A172 (cell line): ENCODE measurements at regions not wholly inside any gene's neighbourhood (a gene's known extent, or its start where the extent isn't known, plus 50 kb on each side); places are given as distances from the start of the nearest gene placed in this dataset.
A peak's percentile ranks its signal among the peaks of the same experiment; 100 is the strongest.

Source experiments
- DNase-seq: peaks from one replicate; pipeline ENCODE4 v3.0.0-alpha.2; 2015; ENCODE audit warnings: low spot score

GRCh38 chr1:38223391-38223790, 176.8 kb upstream of the POU3F1 start:
- DNase-seq, result no peak

DNA sequence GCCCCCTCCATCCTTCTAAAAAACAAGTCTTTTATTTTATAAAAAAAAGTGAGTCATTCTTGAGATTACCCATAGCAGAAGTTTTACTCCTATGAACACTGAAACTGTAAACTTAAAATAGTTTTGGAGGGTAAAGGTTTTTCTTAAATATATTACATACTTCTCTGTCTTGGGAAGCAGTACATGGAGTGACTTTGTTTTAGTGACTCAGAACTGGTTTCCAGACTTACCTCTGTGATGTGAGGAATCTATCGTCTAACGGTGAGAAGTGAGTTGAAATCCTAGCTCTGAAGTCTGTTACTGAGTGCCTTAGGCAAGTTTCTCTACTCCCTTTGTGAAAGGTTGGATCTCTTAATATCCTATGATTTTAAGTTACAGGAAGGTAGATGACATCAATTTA, 176.3 kb upstream of the POU3F1 start:
- no peak for DNase-seq

DNA sequence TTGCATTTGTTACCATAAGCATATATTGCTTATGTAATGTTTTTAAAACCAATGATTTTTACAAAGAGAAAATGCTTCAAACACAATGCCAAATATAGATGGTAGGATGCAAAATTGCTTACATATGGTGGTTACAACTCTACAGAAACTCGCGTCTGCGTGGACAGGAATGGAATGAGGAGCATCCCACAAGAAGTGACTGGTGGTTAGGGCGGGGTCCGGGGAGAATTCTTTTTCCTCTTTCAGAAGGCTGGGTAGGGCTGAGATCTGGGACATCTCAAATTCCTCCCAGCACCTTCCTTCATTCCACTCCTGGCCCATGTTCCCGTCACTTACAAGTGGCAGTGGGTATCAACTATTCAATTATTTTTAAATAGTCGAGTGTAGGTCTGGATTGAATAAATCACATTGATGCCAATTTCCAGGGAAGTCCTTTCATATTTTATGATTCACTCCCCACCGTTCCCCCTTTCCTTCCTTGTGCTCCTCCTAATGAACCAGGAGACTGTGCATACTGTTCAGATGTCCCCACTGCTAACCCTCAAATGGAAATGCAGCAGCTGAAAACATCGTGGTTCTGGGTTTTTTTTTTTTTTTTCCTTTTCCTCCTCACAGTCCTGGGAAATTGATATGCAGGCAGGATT, 174.5 kb upstream of the POU3F1 start:
- peak; percentile 38 for DNase-seq

DNA sequence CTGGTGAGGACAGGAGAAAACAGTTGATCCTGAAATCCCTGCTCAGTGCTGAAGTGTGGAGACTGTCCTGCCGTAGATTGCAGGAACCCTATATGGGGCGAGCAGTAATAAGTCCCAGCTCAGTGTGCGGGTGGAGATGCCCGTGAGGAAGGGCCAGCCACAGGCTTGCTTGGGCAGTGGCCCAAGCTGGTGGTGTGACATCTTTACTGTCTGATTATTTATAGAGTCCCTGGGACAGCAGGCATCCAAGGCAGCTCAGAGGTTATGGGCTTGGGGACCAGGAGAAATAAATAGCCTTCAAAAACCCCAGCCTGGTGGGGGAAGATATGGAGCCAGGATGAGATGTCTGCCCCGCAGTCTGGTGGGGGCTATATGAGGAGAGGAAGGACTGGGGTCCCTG, 170.7 kb upstream of the POU3F1 start:
- DNase-seq, result no peak

DNA sequence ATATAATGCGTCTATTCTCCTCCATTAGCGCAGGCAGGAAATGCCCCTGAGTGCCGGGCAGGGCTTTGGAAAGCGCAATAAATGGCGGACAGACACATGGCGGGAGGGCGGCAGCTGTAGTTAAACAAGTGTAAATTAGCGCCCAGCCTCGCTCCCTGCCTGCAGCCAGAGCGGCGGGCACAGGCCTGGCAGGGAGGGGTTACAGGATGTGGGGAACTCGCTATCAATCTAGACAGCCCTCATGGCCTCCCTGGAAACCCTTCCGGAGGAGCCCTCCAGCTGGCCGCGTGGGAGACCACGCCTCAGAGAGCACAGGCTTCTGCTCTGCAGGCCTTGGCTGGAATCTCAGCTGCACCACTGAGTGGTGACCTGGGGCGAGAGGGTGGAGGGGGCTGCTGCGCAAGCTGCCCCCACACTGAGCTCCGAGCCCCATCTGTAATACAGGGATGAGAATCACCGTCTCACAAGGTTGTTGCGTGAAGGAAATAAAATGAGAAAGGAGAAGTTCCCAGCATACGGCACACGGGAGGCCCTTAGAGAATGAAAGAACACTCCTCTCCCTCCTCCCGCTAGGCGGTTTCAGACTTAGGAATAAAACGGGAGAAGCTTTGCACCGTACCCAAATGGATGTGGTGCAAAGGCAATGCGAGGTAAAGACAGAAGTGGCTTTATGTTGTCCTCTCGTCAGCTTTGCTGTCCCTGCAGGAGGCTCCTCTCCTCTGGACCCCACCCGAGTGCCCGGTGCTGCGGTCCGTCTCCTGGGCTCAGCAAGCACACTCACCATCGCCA, 167.2 kb upstream of the POU3F1 start:
- no peak for DNase-seq

DNA sequence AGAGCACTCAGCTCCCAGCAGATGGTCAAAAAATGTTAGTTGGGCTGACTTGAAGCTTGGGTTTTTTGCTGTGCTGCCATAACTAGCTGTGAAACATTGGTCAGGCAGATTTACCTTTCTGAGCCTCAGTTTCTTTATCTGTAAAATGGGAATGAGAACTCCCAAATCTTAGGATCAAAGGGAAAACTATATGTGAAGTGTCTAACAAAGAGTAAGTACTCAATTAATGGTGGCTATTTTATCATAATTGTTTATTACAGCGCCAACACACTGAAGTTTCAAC, 164.2 kb upstream of the POU3F1 start:
- DNase-seq, result no peak

GRCh38 chr1:38210021-38210894, 163.7 kb upstream of the POU3F1 start:
- DNase-seq, result no peak

DNA sequence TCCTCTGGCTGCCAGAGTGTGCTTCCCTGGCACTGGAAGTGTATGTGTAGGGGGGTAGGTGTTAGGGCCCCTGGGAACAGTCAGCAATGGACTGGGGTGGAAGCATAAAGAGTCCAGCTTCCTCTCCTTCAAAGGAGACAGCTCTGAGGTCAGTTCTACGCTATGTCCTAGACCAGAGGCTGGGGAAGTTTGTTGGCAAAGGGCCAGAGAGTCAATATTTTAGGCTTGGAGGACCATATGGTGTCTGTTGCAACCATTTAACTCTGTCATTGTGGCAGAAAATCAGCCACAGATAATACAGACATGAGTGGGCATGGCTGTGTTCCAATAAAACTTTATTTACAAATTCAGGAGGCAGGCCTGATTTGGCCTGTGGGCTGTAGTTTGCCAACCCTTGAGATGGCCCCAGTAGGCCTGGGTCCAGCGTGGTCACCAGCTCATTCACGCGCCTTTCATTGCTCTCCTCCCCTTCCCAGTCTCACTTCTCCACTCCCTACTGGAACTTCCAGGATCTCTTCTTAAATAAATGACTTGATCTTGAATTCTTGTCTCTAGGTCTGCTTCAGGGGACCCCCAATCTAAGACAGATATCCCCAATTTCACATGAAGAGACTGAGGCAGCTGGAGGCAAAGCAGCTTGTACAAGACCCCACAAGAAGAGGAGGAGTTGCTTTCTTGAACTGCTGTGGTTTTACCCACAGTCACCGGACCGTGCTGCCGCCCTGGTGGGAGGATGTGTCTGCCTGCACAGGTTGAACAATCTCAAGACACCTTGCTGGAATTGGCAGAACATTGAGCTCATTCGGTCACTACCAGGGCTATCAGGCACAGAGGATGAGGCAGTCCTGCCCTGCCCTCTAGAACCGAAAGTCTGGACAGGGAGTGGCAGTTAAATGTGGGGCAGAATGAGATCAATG, 162.4 kb upstream of the POU3F1 start:
- no peak for DNase-seq

DNA sequence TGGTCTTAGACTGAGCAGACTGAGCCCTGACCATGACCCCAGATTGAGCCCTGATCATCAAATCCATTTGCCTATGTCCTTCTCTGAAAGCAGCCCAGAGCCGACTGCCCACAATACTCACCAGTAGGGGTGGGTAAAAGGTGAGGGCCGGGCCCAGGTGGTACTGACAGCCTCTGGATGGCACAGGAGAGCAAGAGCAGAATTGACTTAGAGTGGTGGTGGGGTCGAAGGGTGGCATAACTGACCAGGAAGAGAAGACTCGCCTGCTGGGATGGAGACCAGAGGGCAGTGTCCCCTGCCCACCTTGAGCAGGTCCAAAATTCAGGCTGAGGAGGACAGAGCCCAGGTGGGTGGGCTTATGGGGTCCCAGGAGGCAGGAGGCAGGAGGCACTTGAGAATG, 161.3 kb upstream of the POU3F1 start:
- DNase-seq, result no peak

- no peak for DNase-seq
These were observed 160.7 kb upstream of the POU3F1 start for GRCh38 chr1:38207275-38207674.

DNA sequence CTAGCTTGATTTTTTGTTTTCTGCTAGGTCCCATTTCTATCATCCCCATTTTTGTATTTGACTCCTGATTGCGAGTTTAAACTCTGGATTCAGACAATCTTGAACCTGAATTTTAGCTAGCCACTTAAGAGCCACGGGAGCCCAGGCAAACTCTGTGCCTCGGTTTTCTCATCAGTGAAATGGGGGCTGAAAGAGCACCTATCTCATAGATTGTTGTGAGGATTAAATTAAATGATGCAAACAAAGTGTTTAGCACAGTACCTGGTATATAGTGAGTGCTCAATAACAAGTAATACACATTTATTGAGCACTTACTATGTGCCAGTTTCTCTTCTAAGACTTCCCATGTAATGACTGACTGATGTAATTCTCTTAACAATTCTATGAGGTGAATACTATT, 158.1 kb upstream of the POU3F1 start:
- DNase-seq, result no peak

GRCh38 chr1:38203441-38203840, 156.8 kb upstream of the POU3F1 start:
- DNase-seq, result no peak

DNA sequence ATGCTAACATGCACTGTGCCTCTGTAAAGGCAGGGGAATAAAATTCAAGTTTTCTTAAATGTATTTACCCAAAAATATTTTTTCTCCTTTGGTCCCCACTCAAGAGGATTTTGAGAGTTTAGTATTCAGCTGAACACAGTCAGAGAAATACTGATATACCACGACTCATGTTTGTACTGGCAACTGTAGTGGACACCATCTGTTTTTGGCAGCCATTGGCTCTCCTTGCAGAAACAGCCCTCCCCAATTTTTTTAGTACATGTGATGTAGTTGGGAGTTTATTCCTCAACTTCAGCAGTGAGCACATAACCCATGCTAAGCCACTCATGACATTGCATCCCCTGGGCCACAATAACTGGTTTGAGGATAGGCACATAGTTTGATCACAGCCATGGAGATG, 154.8 kb upstream of the POU3F1 start:
- no peak for DNase-seq

- no peak for DNase-seq
These were observed 152.0 kb upstream of the POU3F1 start for GRCh38 chr1:38198621-38199020.

DNA sequence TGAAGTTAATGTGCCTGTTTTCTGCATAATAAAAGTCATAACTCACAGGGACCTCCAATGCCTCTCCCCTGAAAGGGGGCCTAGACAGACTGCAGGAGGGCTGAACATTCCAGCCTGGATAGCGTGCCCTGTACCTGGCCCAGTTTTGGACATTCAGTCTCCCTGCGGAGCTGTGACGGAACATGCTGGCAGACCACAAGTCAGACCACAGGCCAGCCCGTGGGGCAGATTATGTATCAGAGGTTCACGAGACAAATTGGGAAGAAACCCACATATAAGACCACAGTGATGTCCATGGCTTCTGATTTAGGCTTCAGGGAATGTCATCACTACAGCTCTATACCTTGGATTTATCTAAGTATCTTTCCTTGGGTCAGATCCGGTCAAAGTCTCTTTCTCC, 151.5 kb upstream of the POU3F1 start:
- DNase-seq, result no peak

DNA sequence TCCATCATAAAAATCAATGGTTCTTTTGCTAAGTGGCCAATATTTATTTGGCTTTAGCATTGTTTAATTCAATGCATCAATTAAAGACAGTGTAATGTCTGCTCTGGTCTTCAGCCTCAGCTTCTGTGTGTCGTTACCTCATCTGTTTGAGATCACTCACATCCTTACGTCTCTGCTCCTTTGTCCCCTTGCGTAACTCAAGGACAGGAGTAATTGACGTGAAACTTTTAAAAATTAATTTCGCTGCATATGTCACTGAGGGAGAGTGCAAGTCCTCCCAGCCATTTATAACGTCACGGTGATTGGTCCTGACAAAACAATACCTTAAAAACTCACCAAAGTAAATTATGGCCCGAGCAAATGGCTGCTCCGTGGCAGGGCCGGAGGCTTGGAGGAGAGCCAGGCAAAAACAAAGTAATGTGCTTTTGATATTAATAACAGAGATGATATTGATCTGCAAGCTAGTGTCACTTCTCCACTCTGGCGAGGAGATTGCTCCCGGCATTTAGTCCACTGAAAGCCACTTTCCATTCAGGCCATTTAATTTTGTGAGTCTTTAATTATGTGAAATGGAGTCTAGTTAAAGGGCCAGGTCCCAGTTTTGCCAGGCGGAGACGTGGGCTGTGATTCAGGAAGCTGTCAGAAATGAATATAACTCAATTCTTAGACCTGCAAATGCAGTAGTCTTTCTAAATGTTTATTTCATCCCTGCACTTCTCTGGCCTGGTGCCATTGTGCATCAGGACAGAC, 150.9 kb upstream of the POU3F1 start:
- no peak for DNase-seq

GRCh38 chr1:38194472-38194871, 147.9 kb upstream of the POU3F1 start:
- DNase-seq, result no peak

- no peak for DNase-seq
These were observed 146.4 kb upstream of the POU3F1 start for GRCh38 chr1:38193040-38193439.

- DNase-seq, result no peak
These were observed 144.9 kb upstream of the POU3F1 start for GRCh38 chr1:38191461-38191860.

GRCh38 chr1:38190983-38191382, 144.4 kb upstream of the POU3F1 start:
- no peak for DNase-seq

DNA sequence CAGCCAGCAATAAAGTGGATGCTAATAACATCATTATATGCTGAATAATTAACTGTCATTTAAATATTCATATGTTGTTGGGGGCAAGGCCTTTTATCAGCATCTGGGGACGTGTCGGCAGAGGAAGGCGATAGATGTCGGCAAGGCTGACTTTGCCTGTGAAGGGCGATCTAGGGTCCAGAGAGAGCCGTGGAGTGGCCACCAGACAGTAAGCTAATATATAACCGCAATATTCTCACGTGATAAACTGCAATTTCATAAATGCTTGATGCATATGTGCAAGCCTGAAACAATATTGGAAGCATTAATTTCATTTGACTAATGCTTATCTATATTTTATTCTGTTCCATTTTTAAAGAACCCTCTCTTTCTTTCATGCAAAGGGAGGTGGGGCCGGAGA, 141.0 kb upstream of the POU3F1 start:
- no peak for DNase-seq
